ENCODE measurements at regions not wholly inside any gene's neighbourhood (a gene's known extent, or its start where the extent isn't known, plus 50 kb on each side); places are given as distances from the start of the nearest gene placed in this dataset.
"Not testable (repeated sequence)": the region's sequence is repeated elsewhere in the genome, so short reads cannot be mapped to it uniquely, and the experiment has no call there.

- no peak for DNase-seq
Observed at GRCh38 chr6:63487103-63487813, 85.0 kb upstream of the LOC128125822 start.

GRCh38 chr6:63491119-63491518 lies 81.2 kb upstream of the LOC128125822 start:
- DNase-seq: no peak

GRCh38 chr6:63492476-63492875 lies 79.8 kb upstream of the LOC128125822 start:
- no peak for DNase-seq

GRCh38 chr6:63493557-63493956 lies 78.7 kb upstream of the LOC128125822 start:
- DNase-seq: no peak

GRCh38 chr6:63496361-63496804 lies 75.9 kb upstream of the LOC128125822 start:
- DNase-seq: no peak

GRCh38 chr6:63502156-63502555 lies 70.1 kb upstream of the LOC128125822 start:
- no peak for DNase-seq

- no peak for DNase-seq
Observed at GRCh38 chr6:63503199-63503598, 69.1 kb upstream of the LOC128125822 start.

GRCh38 chr6:63504777-63505384 lies 67.4 kb upstream of the LOC128125822 start:
- no peak for DNase-seq

- DNase-seq: no peak
Observed at GRCh38 chr6:63507096-63507495, 65.2 kb upstream of the LOC128125822 start.

GRCh38 chr6:63509652-63510352 lies 62.5 kb upstream of the LOC128125822 start:
- no peak for DNase-seq

- no peak for DNase-seq
Observed at GRCh38 chr6:63510353-63510686, 62.0 kb upstream of the LOC128125822 start.

GRCh38 chr6:63510849-63511248 lies 61.4 kb upstream of the LOC128125822 start:
- DNase-seq: no peak

GRCh38 chr6:63514488-63515173 lies 57.6 kb upstream of the LOC128125822 start:
- no peak for DNase-seq

GRCh38 chr6:63515227-63515626 lies 57.1 kb upstream of the LOC128125822 start:
- DNase-seq: not testable (repeated sequence)

- DNase-seq: no peak
Observed at GRCh38 chr6:63516186-63516944, 55.9 kb upstream of the LOC128125822 start.

GRCh38 chr6:63517221-63517620 lies 55.1 kb upstream of the LOC128125822 start:
- no peak for DNase-seq

- DNase-seq: no peak
Observed at GRCh38 chr6:63521475-63522210, 50.6 kb upstream of the LOC128125822 start.
